ENCODE measurements at regions not wholly inside any gene's neighbourhood (a gene's known extent, or its start where the extent isn't known, plus 50 kb on each side); places are given as distances from the start of the nearest gene placed in this dataset.

DNA sequence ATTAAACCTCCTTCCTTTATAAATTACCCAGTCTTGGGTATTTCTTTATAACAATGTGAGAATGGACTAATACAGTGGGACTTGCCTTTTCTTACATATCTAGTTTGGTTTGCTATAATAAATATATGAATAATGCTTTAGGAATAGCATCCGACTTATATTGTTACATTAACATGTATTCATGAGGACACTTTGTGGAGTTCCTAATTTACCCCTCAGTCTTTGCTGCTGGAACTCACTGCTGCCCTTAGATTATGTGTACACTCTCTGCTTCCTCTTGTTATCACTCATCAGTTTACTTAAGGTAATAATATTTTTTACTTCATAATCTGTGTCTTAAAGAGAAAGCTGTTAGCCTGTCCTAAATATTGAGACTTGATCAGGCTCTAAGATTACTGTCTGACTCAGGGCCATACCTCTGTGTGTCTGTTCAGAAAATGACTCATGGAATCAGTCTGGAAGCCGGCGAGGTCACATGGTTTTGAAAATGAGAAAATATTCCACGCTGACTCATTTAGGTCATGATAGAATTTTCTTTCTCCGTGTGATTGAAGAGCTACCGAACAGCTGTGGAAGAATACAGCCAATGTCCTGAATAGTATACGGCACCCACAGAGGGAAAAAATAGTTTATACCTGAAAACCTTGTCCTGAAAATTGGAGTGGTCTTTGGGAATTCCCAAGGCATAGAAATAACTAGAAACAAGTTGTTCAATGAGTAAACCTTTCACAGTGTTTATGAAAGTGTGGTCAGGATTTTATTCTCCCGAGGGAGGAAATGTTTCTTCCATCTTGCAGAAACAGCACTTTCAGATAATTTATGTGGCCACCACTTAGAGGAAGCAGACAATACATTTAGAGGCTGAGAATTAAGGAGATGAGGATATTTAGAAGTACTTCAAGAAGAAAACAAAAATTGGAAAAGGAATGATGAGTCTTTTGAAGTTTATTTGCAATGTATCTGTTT, 156.4 kb downstream of the DSEL start (continued):
- TF ChIP-seq, protein P1, sequence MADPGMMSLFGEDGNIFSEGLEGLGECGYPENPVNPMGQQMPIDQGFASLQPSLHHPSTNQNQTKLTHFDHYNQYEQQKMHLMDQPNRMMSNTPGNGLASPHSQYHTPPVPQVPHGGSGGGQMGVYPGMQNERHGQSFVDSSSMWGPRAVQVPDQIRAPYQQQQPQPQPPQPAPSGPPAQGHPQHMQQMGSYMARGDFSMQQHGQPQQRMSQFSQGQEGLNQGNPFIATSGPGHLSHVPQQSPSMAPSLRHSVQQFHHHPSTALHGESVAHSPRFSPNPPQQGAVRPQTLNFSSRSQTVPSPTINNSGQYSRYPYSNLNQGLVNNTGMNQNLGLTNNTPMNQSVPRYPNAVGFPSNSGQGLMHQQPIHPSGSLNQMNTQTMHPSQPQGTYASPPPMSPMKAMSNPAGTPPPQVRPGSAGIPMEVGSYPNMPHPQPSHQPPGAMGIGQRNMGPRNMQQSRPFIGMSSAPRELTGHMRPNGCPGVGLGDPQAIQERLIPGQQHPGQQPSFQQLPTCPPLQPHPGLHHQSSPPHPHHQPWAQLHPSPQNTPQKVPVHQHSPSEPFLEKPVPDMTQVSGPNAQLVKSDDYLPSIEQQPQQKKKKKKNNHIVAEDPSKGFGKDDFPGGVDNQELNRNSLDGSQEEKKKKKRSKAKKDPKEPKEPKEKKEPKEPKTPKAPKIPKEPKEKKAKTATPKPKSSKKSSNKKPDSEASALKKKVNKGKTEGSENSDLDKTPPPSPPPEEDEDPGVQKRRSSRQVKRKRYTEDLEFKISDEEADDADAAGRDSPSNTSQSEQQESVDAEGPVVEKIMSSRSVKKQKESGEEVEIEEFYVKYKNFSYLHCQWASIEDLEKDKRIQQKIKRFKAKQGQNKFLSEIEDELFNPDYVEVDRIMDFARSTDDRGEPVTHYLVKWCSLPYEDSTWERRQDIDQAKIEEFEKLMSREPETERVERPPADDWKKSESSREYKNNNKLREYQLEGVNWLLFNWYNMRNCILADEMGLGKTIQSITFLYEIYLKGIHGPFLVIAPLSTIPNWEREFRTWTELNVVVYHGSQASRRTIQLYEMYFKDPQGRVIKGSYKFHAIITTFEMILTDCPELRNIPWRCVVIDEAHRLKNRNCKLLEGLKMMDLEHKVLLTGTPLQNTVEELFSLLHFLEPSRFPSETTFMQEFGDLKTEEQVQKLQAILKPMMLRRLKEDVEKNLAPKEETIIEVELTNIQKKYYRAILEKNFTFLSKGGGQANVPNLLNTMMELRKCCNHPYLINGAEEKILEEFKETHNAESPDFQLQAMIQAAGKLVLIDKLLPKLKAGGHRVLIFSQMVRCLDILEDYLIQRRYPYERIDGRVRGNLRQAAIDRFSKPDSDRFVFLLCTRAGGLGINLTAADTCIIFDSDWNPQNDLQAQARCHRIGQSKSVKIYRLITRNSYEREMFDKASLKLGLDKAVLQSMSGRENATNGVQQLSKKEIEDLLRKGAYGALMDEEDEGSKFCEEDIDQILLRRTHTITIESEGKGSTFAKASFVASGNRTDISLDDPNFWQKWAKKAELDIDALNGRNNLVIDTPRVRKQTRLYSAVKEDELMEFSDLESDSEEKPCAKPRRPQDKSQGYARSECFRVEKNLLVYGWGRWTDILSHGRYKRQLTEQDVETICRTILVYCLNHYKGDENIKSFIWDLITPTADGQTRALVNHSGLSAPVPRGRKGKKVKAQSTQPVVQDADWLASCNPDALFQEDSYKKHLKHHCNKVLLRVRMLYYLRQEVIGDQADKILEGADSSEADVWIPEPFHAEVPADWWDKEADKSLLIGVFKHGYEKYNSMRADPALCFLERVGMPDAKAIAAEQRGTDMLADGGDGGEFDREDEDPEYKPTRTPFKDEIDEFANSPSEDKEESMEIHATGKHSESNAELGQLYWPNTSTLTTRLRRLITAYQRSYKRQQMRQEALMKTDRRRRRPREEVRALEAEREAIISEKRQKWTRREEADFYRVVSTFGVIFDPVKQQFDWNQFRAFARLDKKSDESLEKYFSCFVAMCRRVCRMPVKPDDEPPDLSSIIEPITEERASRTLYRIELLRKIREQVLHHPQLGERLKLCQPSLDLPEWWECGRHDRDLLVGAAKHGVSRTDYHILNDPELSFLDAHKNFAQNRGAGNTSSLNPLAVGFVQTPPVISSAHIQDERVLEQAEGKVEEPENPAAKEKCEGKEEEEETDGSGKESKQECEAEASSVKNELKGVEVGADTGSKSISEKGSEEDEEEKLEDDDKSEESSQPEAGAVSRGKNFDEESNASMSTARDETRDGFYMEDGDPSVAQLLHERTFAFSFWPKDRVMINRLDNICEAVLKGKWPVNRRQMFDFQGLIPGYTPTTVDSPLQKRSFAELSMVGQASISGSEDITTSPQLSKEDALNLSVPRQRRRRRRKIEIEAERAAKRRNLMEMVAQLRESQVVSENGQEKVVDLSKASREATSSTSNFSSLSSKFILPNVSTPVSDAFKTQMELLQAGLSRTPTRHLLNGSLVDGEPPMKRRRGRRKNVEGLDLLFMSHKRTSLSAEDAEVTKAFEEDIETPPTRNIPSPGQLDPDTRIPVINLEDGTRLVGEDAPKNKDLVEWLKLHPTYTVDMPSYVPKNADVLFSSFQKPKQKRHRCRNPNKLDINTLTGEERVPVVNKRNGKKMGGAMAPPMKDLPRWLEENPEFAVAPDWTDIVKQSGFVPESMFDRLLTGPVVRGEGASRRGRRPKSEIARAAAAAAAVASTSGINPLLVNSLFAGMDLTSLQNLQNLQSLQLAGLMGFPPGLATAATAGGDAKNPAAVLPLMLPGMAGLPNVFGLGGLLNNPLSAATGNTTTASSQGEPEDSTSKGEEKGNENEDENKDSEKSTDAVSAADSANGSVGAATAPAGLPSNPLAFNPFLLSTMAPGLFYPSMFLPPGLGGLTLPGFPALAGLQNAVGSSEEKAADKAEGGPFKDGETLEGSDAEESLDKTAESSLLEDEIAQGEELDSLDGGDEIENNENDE (IDR thresholded peaks at IDR 0.05; ENCODE audit: insufficient replicate concordance, low read length) = no peak
- TF ChIP-seq EZH2 (IDR thresholded peaks at IDR 0.05; ENCODE audit: low read depth, low read length, severe bottlenecking) = no peak
- TF ChIP-seq EP300 (IDR thresholded peaks at IDR 0.05; ENCODE audit: borderline replicate concordance in 1 of 2, low read depth in 2 of 2, low read length in 2 of 2) = no peak
- TF ChIP-seq, protein P2, sequence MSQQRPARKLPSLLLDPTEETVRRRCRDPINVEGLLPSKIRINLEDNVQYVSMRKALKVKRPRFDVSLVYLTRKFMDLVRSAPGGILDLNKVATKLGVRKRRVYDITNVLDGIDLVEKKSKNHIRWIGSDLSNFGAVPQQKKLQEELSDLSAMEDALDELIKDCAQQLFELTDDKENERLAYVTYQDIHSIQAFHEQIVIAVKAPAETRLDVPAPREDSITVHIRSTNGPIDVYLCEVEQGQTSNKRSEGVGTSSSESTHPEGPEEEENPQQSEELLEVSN (IDR thresholded peaks at IDR 0.05) = no peak
- no peak for TF ChIP-seq BACH1 (IDR thresholded peaks at IDR 0.05; ENCODE audit: low read length)
- TF ChIP-seq KDM5A (IDR thresholded peaks at IDR 0.05; ENCODE audit: low read length) = no peak
- TF ChIP-seq CEBPB (IDR thresholded peaks at IDR 0.05; ENCODE audit: low read depth, low read length) = no peak

All from H1 (cell line).